A673 (cell line): ENCODE measurements at regions not wholly inside any gene's neighbourhood (a gene's known extent, or its start where the extent isn't known, plus 50 kb on each side); places are given as distances from the start of the nearest gene placed in this dataset.

Experiments used
- EZH2 ChIP-seq: fragments of 200-600 bp; sonication (generic); IDR thresholded peaks from 2 replicates; pipeline ENCODE4 v1.6.1; 2017; ENCODE audit warnings: borderline replicate concordance, low read depth, mild to moderate bottlenecking, mixed read lengths, antibody characterized with exemption, low read length; ENCODE audit not compliant: poor library complexity, severe bottlenecking
- TF ChIP-seq, protein P1 (sequence below): fragments of 300-800, 200-600 bp; sonication (generic); conservative IDR thresholded peaks from 2 replicates; pipeline ENCODE4 v1.5.1; 2017; ENCODE audit warnings: low read depth, mild to moderate bottlenecking, antibody characterized with exemption, low read length, moderate library complexity, mixed read lengths

DNA sequence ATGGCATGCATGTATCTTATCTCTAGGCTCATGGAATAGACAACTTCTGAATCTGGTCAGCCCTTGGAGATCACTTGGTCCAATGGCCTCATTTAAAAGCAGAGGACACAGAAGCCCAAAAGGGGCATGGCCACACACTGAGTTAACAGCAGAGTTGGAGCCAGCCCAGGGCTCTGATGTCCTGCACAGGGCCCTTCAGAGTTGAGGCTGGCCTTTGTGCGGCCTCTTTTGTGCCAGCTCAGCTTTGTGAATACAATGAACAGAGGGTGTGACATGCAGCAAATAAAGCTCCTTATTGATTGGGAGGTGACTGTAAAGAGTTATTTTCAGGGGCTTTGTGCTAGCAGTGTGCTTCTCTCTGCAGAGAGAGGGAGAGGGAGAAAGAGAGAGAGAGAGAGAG is 150.1 kb upstream of the STK32A start:
- TF ChIP-seq, protein P1, sequence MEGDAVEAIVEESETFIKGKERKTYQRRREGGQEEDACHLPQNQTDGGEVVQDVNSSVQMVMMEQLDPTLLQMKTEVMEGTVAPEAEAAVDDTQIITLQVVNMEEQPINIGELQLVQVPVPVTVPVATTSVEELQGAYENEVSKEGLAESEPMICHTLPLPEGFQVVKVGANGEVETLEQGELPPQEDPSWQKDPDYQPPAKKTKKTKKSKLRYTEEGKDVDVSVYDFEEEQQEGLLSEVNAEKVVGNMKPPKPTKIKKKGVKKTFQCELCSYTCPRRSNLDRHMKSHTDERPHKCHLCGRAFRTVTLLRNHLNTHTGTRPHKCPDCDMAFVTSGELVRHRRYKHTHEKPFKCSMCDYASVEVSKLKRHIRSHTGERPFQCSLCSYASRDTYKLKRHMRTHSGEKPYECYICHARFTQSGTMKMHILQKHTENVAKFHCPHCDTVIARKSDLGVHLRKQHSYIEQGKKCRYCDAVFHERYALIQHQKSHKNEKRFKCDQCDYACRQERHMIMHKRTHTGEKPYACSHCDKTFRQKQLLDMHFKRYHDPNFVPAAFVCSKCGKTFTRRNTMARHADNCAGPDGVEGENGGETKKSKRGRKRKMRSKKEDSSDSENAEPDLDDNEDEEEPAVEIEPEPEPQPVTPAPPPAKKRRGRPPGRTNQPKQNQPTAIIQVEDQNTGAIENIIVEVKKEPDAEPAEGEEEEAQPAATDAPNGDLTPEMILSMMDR = no peak
- TF ChIP-seq EZH2 = no peak
